CD4-positive, alpha-beta T cell treated with Interleukin-12 subunit alpha and Interleukin-12 subunit beta, for 1 hour (primary cell): ENCODE measurements at regions not wholly inside any gene's neighbourhood (a gene's known extent, or its start where the extent isn't known, plus 50 kb on each side); places are given as distances from the start of the nearest gene placed in this dataset.
A peak's percentile ranks its signal among the peaks of the same experiment; 100 is the strongest.

ENCODE experiments used
- DNase-seq: peaks from one replicate; pipeline ENCODE4 v3.0.0-alpha.2; 2020

DNA sequence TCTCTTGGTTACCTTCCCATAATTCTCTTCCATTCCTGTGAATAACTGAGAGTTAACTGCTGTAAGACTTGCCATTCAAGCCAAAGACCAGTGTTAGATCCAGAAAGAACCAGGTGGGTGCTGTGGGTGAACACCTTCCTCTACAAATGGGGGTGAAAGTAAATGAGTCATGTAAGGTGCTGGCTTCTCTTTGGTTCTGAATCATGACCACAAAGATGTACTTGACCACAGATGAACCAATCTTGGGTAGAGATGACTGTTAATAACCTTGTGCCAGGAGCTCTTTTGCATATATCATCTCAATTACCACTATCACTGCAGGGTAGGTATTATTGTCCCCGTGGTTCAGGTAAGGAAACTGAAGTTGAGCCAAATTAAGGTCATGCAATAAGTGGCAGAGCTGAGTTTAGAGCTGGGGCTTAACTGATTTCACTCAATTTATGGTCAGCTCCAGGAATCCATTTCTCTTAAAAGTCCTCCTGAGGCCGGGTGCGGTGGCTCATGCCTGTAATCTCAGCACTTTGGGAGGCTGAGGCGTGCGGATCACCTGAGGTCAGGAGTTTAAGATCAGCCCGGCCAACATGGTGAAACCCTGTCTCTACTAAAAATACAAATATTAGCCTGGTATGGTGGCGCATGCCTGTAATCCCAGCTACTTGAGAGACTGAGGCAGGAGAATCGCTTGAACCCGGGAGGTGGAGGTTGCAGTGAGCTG, 244.9 kb upstream of the CXCR4 start:
- no peak for DNase-seq

DNA sequence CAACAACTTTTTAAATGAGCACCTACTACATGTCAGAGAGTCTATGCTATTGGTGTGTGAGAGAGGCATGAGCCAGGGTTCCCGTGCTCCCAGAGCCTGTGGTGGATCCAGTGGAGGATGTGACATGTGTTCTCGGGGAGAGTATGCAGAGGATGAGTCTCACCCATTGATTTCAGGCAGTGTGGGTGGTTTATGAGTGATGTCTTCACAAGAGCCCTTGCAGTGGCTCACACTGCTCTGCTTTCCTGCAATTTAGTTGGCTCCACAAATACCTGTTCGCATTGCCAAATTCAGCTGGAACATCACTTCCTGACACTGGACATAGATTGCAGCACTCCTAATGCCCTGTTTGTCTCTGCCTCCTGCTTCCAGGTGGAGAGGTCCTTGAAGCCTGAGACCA, 243.6 kb upstream of the CXCR4 start:
- no peak for DNase-seq

DNA sequence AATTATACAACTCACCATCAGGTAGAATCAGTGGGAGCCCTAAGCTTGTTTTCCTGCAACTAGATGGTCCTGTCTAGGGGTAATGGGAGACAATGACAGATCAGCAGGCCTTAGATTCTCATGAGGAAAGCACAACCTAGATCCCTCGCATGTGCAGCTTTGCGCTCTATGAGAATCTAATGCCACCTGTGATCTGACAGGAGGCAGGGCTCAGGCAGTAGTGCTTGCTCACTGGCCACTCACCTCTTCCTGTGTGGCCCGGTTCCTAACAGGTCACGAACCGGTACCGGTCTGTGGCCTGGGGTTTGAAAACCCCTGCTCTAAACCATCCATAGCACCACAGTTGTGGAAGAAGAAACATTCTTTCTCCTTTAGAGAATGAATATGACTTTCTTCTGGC, 242.8 kb upstream of the CXCR4 start:
- no peak for DNase-seq

DNA sequence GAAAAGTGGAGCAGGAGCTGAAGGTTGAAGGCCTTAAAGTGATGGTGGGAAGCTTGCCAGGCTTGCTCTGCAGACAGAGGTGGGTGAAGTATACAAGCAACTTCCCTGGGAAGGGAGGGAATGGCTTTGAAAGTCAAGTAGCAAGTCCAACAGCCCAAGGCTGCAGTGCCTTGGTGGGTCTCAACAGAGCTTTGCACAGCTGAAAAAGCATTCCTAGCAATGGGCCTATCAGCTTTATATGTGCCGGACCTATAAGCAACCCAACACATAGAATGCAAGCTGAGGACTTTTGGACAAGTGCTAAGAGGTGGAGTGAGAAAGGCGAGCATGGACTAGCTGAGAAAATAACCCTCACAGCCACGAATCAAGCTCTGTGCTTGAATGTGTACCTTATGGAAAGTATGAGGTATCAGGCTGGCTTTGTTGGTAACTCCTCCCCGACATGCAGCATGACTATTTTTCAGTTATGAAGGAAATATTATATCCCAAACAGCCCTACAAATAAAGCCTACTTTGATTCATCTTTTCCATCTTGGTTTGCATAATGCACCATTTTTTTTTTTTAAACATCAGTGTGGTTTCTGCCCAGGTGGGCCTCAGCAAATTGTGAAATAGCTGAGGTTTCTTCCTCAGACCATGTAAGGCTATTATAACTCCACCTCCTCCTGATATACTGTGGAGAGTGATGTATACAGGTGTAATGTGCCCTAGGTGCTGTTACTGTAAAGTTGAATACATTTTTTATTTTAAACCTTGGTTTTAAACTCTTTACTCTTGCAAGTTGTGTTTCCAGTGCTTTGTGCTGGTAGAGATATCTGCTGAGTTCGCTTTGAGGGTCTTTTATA, 241.4 kb upstream of the CXCR4 start:
- no peak for DNase-seq

DNA sequence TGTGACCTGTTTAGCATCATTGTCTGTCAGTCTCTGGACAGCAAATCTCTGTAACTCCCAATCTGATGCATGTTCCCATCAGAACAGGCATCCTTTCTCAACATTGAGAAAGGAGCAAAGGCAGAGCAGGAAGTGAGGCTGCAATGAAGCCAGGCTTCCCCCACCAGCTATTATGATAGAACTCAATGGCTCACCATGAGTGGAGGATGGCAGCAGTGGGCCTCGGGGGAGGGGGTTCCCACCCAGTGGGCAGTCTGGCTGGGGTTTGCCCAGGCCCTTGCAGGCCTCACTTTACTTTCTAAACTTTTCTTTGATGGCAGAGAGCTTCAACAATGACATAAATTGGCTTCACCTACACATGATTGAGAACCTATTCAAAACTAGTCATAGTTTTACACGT, 240.6 kb upstream of the CXCR4 start:
- DNase-seq = no peak

DNA sequence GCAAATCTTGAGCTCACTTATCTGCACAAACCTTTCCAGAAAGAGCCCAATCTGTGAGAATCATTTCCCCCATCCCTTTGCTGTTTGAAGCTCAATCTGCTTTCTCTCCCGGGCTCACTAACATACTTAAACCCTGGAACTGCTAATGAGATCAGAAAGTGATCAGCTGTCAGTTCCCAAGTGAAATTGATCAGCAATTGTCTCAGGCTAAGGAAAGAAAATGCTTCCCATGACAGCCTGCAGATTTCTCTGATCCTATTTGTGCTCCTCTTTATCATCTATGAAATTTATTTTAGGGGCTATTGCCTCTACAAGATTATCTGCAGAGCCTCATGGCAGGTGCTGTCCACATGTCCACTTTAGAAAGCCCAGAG, 239.0 kb upstream of the CXCR4 start:
- DNase-seq = no peak

DNA sequence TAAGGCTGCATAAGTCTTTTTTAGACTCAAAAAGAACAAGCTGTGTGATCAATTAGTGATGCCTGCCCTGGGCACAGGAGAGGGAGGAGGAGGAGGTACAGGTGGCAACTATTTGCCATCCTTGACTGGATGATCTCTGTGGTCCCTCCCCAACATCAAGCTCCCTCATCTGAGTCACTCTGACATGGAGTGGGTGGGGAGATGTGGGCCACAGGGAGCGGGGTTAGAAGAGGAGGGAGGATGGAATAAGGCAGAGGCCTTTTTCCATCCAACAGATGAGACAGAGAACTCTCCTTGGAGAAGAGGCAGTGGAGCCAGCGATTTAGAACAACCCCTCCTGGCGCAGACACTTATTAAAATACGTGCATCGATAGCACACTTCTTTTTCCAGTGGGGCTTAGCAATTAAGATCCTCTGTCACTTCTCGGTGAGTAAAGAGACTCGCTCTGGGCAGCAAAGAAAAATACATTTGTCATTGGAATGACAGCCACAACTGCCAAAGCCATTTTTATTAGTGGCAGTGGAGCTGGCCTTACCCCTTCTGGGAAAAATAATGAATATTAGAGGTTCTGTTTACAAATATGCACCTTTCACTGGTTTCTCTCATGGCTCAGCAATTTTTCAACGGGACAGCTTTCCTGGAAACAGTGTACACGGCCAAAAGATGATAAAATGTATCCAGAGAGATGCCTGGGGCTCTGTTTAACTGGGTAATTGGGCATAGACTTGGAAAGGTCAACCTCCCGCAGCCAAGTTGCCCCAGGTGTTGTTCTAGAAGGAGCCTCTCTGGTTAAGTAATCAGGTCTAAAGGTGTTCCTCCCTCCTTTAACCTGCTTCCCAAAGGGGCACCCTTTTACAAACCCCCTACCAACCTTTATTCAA, 238.4 kb upstream of the CXCR4 start:
- no peak for DNase-seq

DNA sequence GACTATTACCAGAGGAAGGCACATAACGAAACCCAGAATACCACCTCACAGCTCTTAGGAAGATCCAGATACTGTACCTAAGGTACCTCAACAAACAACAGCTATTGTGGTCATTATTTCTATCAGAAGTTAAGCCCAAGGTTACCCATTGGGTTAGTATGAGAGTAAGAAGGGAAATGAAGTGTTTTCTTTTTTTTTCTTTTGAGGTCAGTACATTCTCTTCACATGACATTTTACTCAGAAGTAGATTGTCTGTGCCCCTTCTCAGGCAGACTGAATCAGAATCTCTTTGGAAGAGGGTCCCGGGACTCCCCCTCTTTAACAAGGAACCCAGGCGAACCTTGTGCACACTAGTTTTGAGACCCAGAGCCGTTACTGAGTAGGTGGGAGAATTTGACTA, 233.7 kb upstream of the CXCR4 start:
- no peak for DNase-seq

DNA sequence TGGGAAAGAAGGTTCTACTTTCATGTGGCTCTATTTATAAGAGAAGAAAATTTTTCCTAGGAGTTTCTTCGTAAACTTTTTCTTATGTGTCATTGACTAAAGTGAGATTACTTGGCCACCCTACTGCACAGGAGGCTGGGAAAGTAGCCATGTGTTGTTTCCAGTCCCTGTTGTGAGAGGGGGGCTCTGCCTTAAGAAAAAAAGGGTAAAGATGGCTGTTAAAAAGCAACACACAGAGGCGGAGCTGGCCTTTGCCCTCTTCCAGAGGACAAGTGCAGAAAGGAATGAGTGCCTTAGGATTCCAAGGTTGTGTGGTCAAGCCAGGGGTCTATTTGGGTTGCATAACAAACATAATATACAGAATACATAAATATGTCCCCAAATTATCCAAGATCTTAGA, 230.0 kb upstream of the CXCR4 start:
- no peak for DNase-seq

DNA sequence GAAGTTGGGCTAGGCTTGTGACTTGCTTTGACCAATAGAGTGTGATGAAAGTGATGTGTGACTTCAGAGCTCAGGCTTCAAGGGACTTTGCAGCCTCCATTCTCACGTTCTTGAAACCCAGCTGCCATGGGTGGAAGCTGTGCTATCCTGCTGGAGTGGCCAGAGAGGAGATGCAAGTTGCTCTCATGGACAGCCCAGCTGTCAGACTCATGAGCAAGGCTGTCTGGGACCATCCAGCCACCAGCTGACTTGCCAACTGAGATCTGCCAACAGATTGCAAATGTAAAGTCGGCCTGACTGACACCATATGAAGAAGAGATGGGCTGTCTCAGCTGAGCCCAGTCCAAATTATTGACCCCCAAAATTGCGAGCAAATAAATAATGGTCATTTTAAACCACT, 226.4 kb upstream of the CXCR4 start:
- no peak for DNase-seq

DNA sequence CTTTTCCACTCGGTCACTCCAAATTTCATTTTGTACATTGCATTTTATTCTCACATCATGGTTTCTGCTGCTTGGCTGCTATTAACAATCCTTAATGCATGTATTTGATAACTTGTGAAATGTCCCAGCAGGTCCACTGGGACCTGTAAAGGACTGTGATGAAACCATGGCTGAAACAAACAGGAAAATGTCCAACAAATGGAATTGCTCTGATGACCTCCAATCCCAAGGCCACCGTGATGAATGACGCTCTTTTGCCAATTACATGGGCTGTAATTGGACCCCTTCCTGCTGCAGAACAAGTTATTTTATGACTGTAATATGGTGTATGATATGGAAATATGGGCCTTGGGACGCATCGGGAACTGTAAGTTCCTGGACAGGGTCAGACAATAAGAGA, 224.2 kb upstream of the CXCR4 start:
- no peak for DNase-seq

DNA sequence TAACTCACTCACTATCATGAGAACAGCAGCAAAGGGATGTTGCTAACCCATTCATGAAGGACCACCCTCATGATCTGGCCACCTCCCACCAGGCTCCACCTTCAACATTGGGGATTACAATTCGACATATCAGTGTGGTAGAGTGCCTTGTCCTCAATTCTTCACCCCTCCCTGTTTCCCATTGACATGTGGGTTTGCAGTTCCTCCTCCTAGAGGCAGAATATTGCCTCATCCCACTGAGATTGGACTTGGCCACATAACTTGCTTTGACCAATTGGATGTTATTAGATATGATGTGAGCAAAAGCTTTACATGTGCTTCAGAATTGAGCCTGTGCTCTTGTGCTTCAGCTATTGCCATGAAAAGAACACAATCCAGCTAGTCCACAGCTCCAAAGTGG, 217.0 kb upstream of the CXCR4 start:
- DNase-seq = no peak

DNA sequence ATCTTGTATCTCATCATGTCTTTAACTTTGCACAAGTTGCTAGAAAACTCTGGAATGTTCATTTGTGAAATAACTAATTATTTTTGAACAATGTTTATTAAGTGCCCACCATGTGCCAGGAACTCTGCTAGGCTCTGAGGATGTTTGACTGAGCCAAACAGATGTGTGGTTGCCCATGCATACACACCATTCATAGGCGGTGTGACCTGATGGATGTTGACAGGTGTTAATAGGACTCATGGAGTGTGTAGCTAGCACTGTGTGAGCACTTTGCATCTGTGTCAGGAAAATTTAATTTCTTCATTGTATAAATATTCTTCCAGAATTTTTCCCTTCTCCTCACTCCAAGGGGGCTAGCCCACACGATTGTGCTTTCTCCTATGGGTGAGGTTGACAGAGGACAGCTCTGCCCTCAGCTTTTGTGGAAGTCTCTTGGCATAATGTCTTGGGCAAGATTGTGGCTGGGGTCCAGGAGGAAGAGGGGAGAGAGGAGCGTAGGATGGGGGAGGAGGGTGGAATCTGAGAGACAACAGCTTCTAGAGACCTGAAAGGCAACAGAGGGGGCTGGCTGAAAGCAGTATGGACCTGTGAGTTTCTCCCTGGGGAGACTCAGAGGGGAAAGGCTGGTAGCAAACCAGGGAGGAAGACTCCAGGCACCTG, 214.6 kb upstream of the CXCR4 start:
- DNase-seq = no peak

DNA sequence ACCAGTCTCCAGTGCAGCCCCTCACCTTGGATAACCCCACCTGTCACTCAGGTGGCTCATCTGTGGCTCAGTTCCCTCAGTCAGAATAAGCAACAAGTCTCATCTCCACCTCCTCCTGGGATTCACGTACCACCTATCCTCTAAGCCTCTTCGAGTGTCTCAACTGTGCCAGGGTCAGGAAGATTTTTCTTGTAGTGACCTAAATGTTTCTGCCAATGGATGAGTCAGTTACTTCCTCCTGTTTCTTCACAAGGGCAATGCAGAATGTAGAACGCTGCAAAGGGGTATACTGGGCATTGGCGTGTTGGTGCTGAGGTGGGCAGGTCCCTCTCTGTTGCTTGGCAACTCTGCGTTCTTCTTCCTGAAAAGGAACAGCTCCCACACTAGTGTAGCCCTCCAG, 213.3 kb upstream of the CXCR4 start:
- DNase-seq = no peak

DNA sequence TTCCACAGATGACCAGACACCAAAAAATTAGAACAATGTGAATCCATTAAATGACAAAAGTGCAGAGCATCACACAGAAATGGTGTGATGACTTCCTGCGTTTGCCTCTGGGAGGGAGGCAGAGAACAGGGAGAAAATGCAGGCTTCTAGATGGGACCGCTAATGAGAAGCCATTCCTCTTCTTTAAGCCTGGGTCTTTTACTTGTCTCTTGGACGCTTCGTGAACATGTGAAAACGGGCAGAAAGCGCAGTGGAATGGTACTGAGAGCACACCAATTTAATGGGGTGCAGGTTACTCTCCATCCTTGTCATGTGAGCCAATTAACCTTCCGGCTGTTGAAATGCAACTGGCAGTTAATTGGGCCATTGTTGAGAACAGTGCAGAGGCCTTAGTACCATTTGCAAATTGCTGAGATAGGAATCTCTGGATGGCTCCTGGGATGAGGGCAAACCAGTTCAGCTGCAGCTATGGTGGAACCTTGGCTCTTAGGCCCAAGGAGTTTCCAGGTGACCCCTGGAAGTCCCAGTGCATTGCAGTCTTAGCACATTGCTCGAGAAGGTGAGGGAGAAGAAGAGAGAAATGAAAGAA, 210.4 kb upstream of the CXCR4 start:
- DNase-seq = no peak

DNA sequence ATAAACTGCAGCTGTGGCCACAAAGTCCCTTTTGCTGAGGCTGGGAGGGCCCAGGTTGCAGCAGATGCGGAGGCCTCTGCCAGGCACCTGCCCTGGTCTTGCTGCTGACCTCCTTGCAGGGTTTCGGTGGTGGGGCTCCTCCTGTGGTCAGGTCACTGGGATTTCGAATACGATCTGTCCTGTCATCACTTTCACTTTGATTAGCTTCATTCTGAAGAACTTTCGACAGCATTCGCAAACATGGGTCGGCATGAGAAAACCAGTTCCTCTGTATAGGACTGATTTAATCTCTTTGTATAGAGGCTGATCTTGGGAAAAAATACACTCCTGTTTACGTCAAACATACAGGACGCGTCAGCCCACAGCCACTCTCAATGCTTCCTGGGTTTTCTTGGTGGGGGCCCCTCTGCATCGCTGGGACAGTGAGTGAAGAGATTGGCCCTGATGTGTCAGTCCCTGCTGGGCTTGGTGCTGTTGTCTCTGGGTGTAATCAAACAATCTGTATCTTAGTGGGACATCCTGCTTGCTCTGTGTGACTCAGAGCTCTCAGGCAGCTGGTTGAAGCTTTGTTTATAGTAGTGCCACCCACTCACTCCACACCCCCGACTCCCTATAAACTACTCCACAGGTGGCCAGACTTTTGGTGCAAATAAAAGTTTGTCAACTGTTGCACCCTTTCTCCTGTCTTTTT, 209.4 kb upstream of the CXCR4 start:
- DNase-seq = peak; percentile 85

DNA sequence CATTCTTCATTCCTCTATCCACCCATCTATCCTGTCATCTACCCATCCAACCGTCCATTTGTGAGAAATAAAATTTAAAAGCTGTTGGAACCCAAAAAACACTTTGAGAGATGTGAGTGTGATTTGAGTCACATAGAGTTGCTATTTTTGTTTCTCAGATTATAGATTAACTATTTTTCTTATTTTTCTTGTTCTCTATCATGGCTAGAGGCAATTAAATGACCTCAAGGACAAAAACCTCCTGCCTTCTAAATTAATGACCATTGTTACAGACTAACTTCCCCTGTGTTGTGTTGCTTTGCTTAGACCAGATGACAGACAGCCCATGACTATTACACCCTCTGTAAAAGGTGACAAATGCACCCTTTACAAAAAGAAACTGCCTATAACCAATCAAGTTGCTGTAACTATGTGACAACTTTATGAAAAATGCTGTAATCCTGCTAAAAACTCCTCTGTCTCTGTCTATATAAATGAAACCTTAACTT, 207.9 kb upstream of the CXCR4 start:
- DNase-seq = no peak

DNA sequence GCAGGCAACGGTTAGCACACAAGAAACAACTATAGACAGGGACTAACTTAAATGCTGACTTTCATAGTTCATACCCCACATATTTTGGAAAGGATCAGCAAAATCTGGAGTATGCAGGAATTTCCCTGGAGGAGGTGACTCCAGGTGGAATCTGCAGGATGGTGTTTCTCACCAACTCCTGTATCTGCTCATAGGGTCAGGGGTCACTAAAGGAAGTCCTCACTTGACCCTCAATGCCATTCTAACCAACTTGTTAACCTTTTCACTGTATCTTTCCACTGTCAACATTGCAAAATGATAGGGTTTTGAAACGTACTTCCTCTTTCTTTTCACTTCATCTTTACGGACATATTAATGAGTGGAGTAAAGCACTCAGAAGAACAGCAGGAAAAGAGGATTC, 207.0 kb upstream of the CXCR4 start:
- no peak for DNase-seq

DNA sequence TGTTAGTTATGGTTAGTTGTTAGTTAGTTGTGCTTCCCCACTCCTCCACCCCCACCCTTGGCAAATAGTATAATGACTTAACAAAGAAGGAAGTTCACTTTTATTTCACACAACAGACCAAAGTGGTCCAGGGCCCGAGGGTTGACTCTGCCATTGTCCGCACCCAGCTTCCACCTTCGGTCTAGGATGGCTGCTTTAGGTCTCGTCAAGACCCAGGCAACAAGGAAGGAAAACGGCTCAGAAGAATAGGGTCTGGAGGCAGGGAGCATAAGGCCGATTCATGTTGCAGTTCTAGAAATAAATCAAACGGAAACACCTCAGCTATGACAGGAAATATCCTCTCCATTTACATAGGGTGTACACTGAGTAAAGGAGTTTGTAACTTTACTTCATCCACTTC, 206.0 kb upstream of the CXCR4 start:
- DNase-seq = no peak

DNA sequence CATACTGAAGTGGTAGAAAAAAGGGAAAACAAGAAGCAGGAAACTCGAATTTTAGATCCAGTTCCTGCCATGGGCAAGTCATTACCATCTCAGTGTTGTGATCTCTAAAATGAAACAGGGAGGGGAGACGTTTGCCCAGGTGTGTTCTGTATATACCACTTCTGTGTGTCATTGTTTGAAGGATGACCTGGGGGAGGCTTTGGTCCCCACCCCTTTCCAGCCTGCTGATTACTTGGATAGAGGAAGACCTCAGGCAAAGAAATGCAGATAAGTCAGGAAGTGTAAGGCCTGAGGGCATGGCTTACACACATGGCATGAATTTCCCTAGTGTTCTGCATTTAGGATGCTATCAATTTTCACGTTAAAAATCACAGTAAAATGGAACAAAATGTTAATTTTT, 205.2 kb upstream of the CXCR4 start:
- DNase-seq = no peak

DNA sequence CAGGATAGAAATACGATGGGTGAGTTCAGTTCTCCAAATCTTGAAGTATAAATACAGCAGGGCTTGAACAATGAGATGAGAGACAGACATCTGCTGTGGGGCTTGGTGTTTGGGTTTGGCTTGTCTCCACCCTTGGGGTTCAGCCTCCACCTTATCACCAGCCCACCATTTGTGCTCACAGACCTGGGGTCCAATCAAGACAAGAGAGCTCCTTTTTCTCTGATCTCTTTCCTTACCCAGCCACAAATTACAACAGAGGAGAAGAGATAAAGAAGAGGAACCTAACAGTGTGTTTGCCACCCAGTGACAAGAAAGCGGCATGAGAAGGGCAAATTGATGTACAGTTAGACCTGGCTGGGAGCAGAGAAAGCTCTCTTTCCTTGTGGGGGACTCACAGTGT, 204.5 kb upstream of the CXCR4 start:
- DNase-seq = no peak

DNA sequence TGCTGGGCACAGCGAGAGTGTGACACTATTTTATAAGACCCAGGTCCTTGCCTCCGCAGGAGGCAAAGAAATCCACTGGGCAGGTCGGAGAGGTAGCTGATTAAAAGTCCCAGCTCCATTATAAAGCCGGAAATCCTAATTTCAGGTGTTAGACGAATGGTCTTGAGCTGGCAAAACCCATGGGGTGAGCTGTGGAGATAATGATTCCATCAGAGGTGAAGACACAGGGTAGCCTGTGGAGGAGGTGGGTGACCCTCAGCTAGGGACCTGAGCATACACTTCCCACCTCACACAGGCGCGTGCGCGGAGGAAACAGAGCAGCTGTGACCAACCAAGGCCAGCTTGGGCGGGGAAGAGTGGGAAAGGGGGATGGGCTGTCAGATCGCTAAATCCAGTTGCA, 201.7 kb upstream of the CXCR4 start:
- DNase-seq = no peak
